GM10266 (cell line): ENCODE measurements at regions not wholly inside any gene's neighbourhood (a gene's known extent, or its start where the extent isn't known, plus 50 kb on each side); places are given as distances from the start of the nearest gene placed in this dataset.

Experiments used
- DNase-seq: peaks from one replicate; pipeline ENCODE4 v3.0.0; 2012; ENCODE audit errors: extremely low spot score
- TF ChIP-seq, protein P1 (sequence below): IDR thresholded peaks from 2 replicates; pipeline ENCODE4 v1.5.1; 2012; ENCODE audit warnings: mild to moderate bottlenecking, low read depth; ENCODE audit not compliant: control insufficient read depth, insufficient read depth; ENCODE audit errors: missing control alignments

DNA sequence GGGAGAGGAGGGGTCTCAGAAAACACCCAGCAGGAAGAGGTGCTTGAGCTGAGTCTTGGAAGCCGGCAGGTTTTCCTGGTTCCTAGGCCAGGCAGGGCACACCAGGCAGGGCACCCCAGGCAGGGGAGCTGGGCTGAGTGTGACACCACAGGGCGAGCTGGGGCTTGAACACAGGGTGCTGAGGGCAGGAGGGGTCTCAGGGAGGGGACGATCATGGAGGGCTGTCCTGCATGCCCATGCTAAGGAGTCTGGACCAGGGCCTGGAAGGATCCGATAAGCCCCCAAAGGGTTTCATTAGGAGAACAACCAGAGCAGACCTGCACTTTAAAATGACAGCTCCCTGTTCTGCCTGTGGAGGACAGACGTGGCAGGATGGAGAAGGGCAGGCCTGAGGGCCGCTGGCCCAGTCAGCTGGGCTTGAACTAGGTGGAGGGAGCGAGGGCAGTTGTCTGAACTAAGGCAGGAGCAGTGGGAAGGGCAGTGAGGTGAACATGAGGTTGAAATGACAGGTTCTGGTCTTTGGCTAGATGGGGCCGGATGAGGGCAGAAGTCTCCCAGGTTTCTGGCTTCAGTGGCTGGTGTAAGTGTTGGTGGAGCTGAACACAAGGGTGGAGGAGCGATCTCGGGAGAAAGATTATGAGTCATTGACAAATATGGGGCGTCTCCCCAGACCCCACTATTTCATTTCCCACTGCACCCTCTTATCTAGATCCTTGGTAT, 171.0 kb upstream of the PZP start:
- no peak for DNase-seq

DNA sequence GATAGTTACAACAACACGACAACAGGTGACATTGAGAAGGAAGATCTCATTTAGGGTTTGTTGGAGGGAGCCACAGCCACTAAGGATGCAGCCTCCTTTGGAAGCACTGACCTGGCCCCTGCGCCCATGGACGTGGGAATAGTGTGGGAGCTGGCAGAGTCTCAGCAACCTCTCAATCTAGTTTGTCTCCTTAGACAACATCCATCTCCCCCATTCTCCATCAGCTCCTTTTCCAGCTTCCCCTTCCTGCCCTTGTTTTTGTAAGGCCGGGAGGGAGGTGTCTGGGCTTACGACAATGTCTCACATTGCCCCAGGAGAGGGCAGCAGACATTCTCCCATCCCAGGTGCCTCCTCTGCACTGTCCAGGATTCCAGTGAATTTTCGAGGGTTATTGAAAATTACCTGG, 170.2 kb upstream of the PZP start:
- TF ChIP-seq, protein P1, sequence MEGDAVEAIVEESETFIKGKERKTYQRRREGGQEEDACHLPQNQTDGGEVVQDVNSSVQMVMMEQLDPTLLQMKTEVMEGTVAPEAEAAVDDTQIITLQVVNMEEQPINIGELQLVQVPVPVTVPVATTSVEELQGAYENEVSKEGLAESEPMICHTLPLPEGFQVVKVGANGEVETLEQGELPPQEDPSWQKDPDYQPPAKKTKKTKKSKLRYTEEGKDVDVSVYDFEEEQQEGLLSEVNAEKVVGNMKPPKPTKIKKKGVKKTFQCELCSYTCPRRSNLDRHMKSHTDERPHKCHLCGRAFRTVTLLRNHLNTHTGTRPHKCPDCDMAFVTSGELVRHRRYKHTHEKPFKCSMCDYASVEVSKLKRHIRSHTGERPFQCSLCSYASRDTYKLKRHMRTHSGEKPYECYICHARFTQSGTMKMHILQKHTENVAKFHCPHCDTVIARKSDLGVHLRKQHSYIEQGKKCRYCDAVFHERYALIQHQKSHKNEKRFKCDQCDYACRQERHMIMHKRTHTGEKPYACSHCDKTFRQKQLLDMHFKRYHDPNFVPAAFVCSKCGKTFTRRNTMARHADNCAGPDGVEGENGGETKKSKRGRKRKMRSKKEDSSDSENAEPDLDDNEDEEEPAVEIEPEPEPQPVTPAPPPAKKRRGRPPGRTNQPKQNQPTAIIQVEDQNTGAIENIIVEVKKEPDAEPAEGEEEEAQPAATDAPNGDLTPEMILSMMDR: peak; percentile 32
- DNase-seq: no peak

More for the DNA sequence above, 171.0 kb upstream of the PZP start:
- TF ChIP-seq, protein P1: no peak

DNA sequence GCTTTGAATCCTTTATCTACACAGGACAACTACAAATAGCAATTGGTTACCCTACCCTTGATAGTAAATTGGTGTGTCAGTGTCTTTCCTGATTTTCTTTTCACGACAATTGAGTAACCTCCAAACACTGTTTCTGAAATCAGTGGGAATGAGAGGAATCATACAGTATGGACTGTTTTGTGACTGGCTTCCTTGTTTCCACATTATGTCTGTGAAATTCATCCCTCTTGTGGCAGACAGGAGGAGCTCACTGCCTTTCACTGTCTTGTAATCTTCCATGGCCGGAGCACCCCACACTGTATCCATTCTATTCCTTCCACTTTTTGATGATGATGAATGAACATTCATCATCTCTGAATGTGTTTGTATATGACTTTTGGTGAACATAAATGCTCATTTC, 164.0 kb upstream of the PZP start:
- no peak for DNase-seq
- TF ChIP-seq, protein P1: peak; percentile 18

DNA sequence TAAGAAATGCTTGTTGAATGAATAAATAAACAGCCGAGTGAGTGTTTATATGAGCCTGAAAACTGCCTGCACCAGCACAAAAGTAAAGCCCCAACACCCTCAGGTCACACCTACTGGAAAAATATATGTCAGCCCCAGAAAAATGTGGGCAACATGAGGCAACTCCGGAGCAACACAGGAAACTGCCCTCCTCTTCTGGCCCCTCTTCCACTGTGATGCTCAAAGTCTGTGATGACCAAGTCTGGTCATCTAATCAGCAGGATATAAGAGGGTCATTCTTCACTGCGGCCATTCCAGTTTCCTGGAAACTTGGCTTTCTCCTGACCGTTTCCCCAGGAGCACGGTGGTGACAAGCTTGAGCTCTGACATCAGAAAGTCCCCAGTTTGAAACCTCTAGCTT, 159.6 kb upstream of the PZP start:
- TF ChIP-seq, protein P1: no peak
- no peak for DNase-seq

DNA sequence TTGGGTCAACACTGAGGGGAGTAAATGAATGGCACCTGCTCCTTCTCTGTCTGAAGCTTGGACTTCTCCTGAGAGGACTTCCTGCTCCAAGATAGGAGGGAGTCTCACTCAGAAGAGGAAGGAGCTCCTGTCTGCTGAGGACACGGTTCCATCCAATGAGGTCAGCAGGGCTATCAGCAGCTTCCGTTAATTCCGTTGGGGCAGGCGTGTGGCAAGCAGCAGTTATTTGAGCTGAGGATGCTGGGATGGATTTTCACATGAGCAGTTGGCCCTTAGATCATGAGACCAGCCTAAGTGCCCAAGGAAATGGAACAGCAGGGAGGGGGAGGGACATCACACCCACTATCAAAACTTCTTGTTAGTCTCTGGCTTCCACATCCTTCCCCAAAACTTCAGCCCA, 159.0 kb upstream of the PZP start:
- DNase-seq: no peak
- TF ChIP-seq, protein P1: no peak

DNA sequence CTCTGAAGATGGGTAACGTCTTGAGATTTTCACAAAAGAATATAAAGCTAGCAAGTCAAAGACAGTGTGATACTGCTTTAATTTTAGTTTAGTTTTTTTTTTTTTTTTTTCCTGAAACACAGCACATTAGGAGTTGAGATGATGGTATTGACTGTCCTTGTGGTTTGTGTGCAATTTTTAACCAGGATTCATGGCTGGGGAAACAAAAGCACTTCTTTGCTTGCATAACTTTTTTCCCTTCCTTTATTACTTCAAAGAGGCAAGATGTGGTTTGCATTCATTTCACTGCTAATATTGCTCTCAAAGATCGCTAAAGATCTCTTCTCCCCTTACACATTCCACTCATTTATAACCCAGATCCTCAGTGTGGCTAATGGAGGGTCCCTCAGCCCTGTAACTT, 157.1 kb upstream of the PZP start:
- no peak for DNase-seq

More for the DNA sequence above, 157.1 kb upstream of the PZP start:
- TF ChIP-seq, protein P1: no peak
